IMR-90 (cell line): ENCODE measurements at regions not wholly inside any gene's neighbourhood (a gene's known extent, or its start where the extent isn't known, plus 50 kb on each side); places are given as distances from the start of the nearest gene placed in this dataset.

Source experiments
- ATAC-seq: fragments of 200-7000 bp; cut with Tn5 transposase; 2 replicates; pipeline ENCODE4 v1.9.1; 2020; ENCODE audit warnings: low read depth, mild to moderate bottlenecking, moderate library complexity
- BruUV-seq: library from RNA; stranded (reverse); fragments of 400-500 nt; replicated peaks from 2 replicates; lab custom pipeline; 2021; lab: Mats Ljungman, UMichigan
- CTCF ChIA-PET: fragments of 300-600 bp; formaldehyde crosslinking; extraction: SDS; loops from one replicate; lab custom pipeline; 2021; ENCODE audit warnings: antibody characterized with exemption; lab: Yijun Ruan, JAX
- POLR2A ChIA-PET: fragments of 300-600 bp; sonication (Branson Sonifier 250); formaldehyde crosslinking; loops from one replicate; lab custom pipeline; 2022; ENCODE audit warnings: antibody characterized with exemption; ENCODE audit not compliant: unreplicated experiment; lab: Charles Lee
- DNase-seq: peaks from one replicate; pipeline ENCODE4 v3.0.0; 2013
- H2AFZ ChIP-seq: replicated peaks from 2 replicates; pipeline ENCODE3; 2013; ENCODE audit warnings: low read length, mild to moderate bottlenecking; ENCODE audit not compliant: poor library complexity
- H2AK5ac ChIP-seq: 2 replicates; pipeline ENCODE4 v1.6.1; 2013; ENCODE audit warnings: low read depth, low read length, inconsistent platforms
- H2AK9ac ChIP-seq: replicated peaks from 2 replicates; pipeline ENCODE3; 2013; ENCODE audit warnings: mild to moderate bottlenecking, low read depth, low read length, moderate library complexity; ENCODE audit not compliant: poor library complexity
- H2BK120ac ChIP-seq: 2 replicates; pipeline ENCODE4 v1.6.1; 2013; ENCODE audit warnings: low read depth, low read length, inconsistent platforms
- H2BK15ac ChIP-seq: 3 replicates; pipeline ENCODE4 v1.6.1; 2013; ENCODE audit warnings: low read depth, low read length, inconsistent platforms
- H2BK20ac ChIP-seq: 2 replicates; pipeline ENCODE4 v1.6.1; 2013; ENCODE audit warnings: low read depth, mild to moderate bottlenecking, inconsistent platforms, low read length, moderate library complexity
- H2BK5ac ChIP-seq: 2 replicates; pipeline ENCODE4 v1.6.1; 2013; ENCODE audit warnings: mild to moderate bottlenecking, low read depth, low read length, inconsistent platforms; ENCODE audit not compliant: poor library complexity, severe bottlenecking
- H3K14ac ChIP-seq: replicated peaks from 2 replicates; pipeline ENCODE4 v1.6.1; 2013; ENCODE audit warnings: low read depth, low read length, inconsistent platforms
- H3K18ac ChIP-seq: 2 replicates; pipeline ENCODE4 v1.6.1; 2013; ENCODE audit warnings: low read depth, low read length, control low read depth
- H3K23ac ChIP-seq: 2 replicates; pipeline ENCODE4 v1.6.1; 2013; ENCODE audit warnings: low read depth, low read length, inconsistent platforms
- H3K27ac ChIP-seq: 2 replicates; pipeline ENCODE4 v1.5.1; 2013; ENCODE audit warnings: mild to moderate bottlenecking, control low read depth, low read length; ENCODE audit not compliant: insufficient read depth
- H3K27me3 ChIP-seq: 2 replicates; pipeline ENCODE4 v1.6.1; 2013; ENCODE audit warnings: low read length; ENCODE audit not compliant: control insufficient read depth, insufficient read depth
- H3K36me3 ChIP-seq: 2 replicates; pipeline ENCODE4 v1.6.1; 2013; ENCODE audit warnings: low read length, mixed read lengths; ENCODE audit not compliant: control insufficient read depth, insufficient read depth
- H3K4ac ChIP-seq: 2 replicates; pipeline ENCODE4 v1.6.1; 2013; ENCODE audit warnings: low read depth, low read length, inconsistent platforms
- H3K4me1 ChIP-seq: 2 replicates; pipeline ENCODE4 v1.6.1; 2013; ENCODE audit warnings: low read length, mixed read lengths; ENCODE audit not compliant: control insufficient read depth, insufficient read depth
- H3K4me2 ChIP-seq: 2 replicates; pipeline ENCODE4 v1.6.1; 2013; ENCODE audit warnings: low read depth, mild to moderate bottlenecking, control low read depth, low read length, moderate library complexity
- H3K4me3 ChIP-seq: 2 replicates; pipeline ENCODE4 v1.5.1; 2013; ENCODE audit warnings: low read depth, mild to moderate bottlenecking, control low read depth, low read length, moderate library complexity; ENCODE audit not compliant: insufficient read depth
- H3K56ac ChIP-seq: 2 replicates; pipeline ENCODE4 v1.6.1; 2013; ENCODE audit warnings: low read length, inconsistent platforms; ENCODE audit not compliant: insufficient read depth; ENCODE audit errors: extremely low read depth
- H3K79me1 ChIP-seq, 2 experiments: 2 replicates each; pipeline ENCODE4 v1.6.1; 2013; ENCODE audit warnings: low read length in 2 of 2, inconsistent platforms in 1 of 2, low read depth in 1 of 2
- H3K9ac ChIP-seq: 2 replicates; pipeline ENCODE4 v1.6.1; 2013; ENCODE audit warnings: low read depth, low read length, control low read depth
- H3K9me1 ChIP-seq: 2 replicates; pipeline ENCODE4 v1.6.1; 2013; ENCODE audit warnings: low read length, inconsistent platforms; ENCODE audit not compliant: insufficient read depth
- H3K9me3 ChIP-seq: 2 replicates; pipeline ENCODE4 v1.6.1; 2013; ENCODE audit warnings: low read length; ENCODE audit not compliant: control insufficient read depth, insufficient read depth
- H4K20me1 ChIP-seq: 2 replicates; pipeline ENCODE4 v1.6.1; 2013; ENCODE audit warnings: low read length, inconsistent platforms; ENCODE audit not compliant: insufficient read depth
- H4K5ac ChIP-seq: 2 replicates; pipeline ENCODE4 v1.6.1; 2013; ENCODE audit warnings: mild to moderate bottlenecking, low read depth, low read length, control low read depth
- H4K8ac ChIP-seq, 2 experiments: 2 replicates each; pipeline ENCODE4 v1.6.1; 2013; ENCODE audit warnings: low read depth in 2 of 2, low read length in 2 of 2, control low read depth in 1 of 2, inconsistent platforms in 1 of 2
- H4K91ac ChIP-seq: 2 replicates; pipeline ENCODE4 v1.6.1; 2013; ENCODE audit warnings: low read depth, low read length, inconsistent platforms; ENCODE audit not compliant: insufficient read depth
- BHLHE40 ChIP-seq: fragments of 150-350 bp; IDR thresholded peaks from 2 replicates; pipeline ENCODE4 v1.6.1; 2016; ENCODE audit warnings: mild to moderate bottlenecking, low read depth, low read length
- CHD1 ChIP-seq: IDR thresholded peaks from 2 replicates; pipeline ENCODE4 v1.6.1; 2012; ENCODE audit warnings: low read depth, low read length, improper control_type of control experiment
- MAFK ChIP-seq: IDR thresholded peaks from 2 replicates; pipeline ENCODE4 v1.6.1; 2012; ENCODE audit warnings: low read depth, low read length, improper control_type of control experiment
- MAZ ChIP-seq: IDR thresholded peaks from 2 replicates; pipeline ENCODE4 v1.6.1; 2012; ENCODE audit warnings: low read depth, mild to moderate bottlenecking, low read length, improper control_type of control experiment, moderate library complexity, borderline replicate concordance
- RAD21 ChIP-seq: IDR thresholded peaks from 2 replicates; pipeline ENCODE4 v1.6.1; 2012; ENCODE audit warnings: low read length, improper control_type of control experiment
- RCOR1 ChIP-seq: IDR thresholded peaks from 2 replicates; pipeline ENCODE4 v1.6.1; 2012; ENCODE audit warnings: mild to moderate bottlenecking, low read length, improper control_type of control experiment; ENCODE audit not compliant: insufficient replicate concordance
- SMC3 ChIP-seq: fragments of 150-350 bp; IDR thresholded peaks from 2 replicates; pipeline ENCODE4 v1.6.1; 2016; ENCODE audit warnings: low read depth, mild to moderate bottlenecking, antibody characterized with exemption, low read length, moderate library complexity
- USF2 ChIP-seq: fragments of 150-350 bp; IDR thresholded peaks from 2 replicates; pipeline ENCODE4 v1.6.1; 2017; ENCODE audit warnings: mild to moderate bottlenecking, antibody characterized with exemption, low read length, low read depth
- WGBS, 2 experiments: methylation state at CpG; one replicate each; pipeline versions ENCODE4 v1.1.5 to v1.1.7; 2013; ENCODE audit warnings: missing lambda C conversion rate in 2 of 2; ENCODE audit not compliant: insufficient read length in 1 of 2; ENCODE audit errors: extremely low coverage in 2 of 2; 5-methylcytosine and 5-hydroxymethylcytosine counted together
- dilution Hi-C: fragments of 300-500 bp; cut with HindIII; formaldehyde crosslinking; loops from one replicate; pipeline ENCODE4 v1.14.3; 2018; ENCODE audit warnings: low sequenced_read_pairs; ENCODE audit not compliant: unreplicated experiment
- in situ Hi-C: fragments of 300-500 bp; cut with MboI; formaldehyde crosslinking; loops from 3 replicates; pipeline ENCODE4 v1.14.3; 2019; ENCODE audit warnings: low sequenced_read_pairs, inconsistent platforms, mixed read lengths
- intact Hi-C: fragments of 100-400 bp; cut with micrococcal nuclease; formaldehyde crosslinking; loops from 2 replicates; pipeline ENCODE4 v1.10.0; 2022
- TF ChIP-seq, protein P1 (sequence below): conservative IDR thresholded peaks from 2 replicates; pipeline ENCODE4 v1.5.1; 2012; ENCODE audit warnings: mild to moderate bottlenecking, low read depth, low read length, improper control_type of control experiment

DNA sequence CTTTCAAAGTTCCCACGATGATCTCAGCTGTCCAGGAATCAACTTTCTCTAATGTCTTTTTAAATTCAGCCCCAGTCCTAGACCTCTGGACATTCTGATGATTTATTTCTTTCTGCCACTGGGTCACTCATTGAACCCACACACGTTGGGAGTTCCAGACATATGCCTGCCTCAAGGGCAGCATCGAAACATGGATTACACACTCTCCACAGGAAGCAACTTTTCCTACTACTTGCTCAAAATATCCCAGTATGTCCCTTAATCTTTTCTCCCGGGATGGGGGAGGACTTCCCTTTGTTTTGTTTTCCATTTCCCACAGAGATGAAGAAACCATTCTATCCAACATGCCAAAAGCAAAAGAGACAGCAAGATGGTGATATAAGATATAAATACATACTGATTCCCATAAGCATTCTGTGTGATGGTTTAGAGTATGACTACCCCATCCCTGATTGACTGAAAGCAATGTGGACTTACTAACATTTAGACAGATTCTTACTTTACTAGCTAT, 79.8 kb upstream of the PPARGC1A start:
- TF ChIP-seq USF2: no peak
- no peak for TF ChIP-seq MAZ
- no peak for TF ChIP-seq CHD1
- TF ChIP-seq, protein P1, sequence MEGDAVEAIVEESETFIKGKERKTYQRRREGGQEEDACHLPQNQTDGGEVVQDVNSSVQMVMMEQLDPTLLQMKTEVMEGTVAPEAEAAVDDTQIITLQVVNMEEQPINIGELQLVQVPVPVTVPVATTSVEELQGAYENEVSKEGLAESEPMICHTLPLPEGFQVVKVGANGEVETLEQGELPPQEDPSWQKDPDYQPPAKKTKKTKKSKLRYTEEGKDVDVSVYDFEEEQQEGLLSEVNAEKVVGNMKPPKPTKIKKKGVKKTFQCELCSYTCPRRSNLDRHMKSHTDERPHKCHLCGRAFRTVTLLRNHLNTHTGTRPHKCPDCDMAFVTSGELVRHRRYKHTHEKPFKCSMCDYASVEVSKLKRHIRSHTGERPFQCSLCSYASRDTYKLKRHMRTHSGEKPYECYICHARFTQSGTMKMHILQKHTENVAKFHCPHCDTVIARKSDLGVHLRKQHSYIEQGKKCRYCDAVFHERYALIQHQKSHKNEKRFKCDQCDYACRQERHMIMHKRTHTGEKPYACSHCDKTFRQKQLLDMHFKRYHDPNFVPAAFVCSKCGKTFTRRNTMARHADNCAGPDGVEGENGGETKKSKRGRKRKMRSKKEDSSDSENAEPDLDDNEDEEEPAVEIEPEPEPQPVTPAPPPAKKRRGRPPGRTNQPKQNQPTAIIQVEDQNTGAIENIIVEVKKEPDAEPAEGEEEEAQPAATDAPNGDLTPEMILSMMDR: no peak
- no peak for TF ChIP-seq RCOR1
- TF ChIP-seq MAFK: no peak
- TF ChIP-seq RAD21: no peak
- TF ChIP-seq SMC3: no peak
- TF ChIP-seq BHLHE40: no peak
- Histone ChIP-seq H4K5ac (no peak overlapping the region), H2BK5ac (no peak overlapping the region), H3K4ac (0 out of 2 replicates have a peak overlapping the region, but pooled peaks have one; percentile 15), H3K4me1 (0 out of 2 replicates have a peak, but pooled peaks cover 2% of the 10 kb centered on the region), H4K91ac (no peak overlapping the region), H2AK9ac (no peak overlapping the region), H3K18ac (no peak overlapping the region), H4K8ac (no peak overlapping the region), H3K23ac (no peak overlapping the region), H3K4me2 (no peak overlapping the region), H3K27me3 (no peaks in the 10 kb centered on the region), H2AK5ac (no peak overlapping the region), H2BK20ac (no peak overlapping the region), H3K4me3 (no peak overlapping the region), H2BK120ac (no peak overlapping the region), H4K20me1 (no peaks in the 10 kb centered on the region), H3K56ac (no peak overlapping the region), H2AFZ (no peak overlapping the region), H3K9me3 (no peaks in the 10 kb centered on the region), H3K9ac (no peak overlapping the region), H3K79me1 (no peaks in the 10 kb centered on the region), H3K14ac (no peak overlapping the region), H3K9me1 (no peaks in the 10 kb centered on the region), H3K27ac (no peak overlapping the region), H3K36me3 (no peaks in the 10 kb centered on the region), H2BK15ac (no peak overlapping the region)
- ChIA-PET POLR2A (no interaction called here), CTCF (no interaction called here)
- no CpG with 5 or more reads among the region's 4 CpGs for WGBS, 2 experiments
- no TSS peak for BruUV-seq
- dilution Hi-C loops (no loop called here), intact Hi-C loops (no loop called here), in situ Hi-C loops (no loop called here)
- peak; percentile 18 for DNase-seq
- no peak; the same call in 1 of the 2 replicates for ATAC-seq
